Neural progenitor cell (in vitro differentiated cells): ENCODE measurements at regions not wholly inside any gene's neighbourhood (a gene's known extent, or its start where the extent isn't known, plus 50 kb on each side); places are given as distances from the start of the nearest gene placed in this dataset.

Source experiments
- EZH2phosphoT487 ChIP-seq: fragments of 200-600 bp; sonication (generic); IDR thresholded peaks from 2 replicates; pipeline ENCODE4 v1.6.1; 2017; ENCODE audit warnings: antibody characterized with exemption
- TF ChIP-seq, protein P1 (sequence below): fragments of 200-600 bp; sonication (generic); IDR thresholded peaks from 2 replicates; pipeline ENCODE4 v1.5.1; 2017; ENCODE audit warnings: antibody characterized with exemption, mild to moderate bottlenecking

GRCh38 chr9:90137801-90138200 lies 504.8 kb downstream of the DIRAS2 start:
- TF ChIP-seq, protein P1, sequence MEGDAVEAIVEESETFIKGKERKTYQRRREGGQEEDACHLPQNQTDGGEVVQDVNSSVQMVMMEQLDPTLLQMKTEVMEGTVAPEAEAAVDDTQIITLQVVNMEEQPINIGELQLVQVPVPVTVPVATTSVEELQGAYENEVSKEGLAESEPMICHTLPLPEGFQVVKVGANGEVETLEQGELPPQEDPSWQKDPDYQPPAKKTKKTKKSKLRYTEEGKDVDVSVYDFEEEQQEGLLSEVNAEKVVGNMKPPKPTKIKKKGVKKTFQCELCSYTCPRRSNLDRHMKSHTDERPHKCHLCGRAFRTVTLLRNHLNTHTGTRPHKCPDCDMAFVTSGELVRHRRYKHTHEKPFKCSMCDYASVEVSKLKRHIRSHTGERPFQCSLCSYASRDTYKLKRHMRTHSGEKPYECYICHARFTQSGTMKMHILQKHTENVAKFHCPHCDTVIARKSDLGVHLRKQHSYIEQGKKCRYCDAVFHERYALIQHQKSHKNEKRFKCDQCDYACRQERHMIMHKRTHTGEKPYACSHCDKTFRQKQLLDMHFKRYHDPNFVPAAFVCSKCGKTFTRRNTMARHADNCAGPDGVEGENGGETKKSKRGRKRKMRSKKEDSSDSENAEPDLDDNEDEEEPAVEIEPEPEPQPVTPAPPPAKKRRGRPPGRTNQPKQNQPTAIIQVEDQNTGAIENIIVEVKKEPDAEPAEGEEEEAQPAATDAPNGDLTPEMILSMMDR: no peak
- no peak for TF ChIP-seq EZH2phosphoT487
